HCT116 (cell line): ENCODE measurements at regions not wholly inside any gene's neighbourhood (a gene's known extent, or its start where the extent isn't known, plus 50 kb on each side); places are given as distances from the start of the nearest gene placed in this dataset.

Experiments
- ATAC-seq: fragments of 200-7000 bp; cut with Tn5 transposase; 2 replicates; pipeline ENCODE4 v1.9.1; 2020; ENCODE audit warnings: mild to moderate bottlenecking, moderate library complexity
- BruUV-seq: library from RNA; stranded (reverse); fragments of 400-500 nt; replicated peaks from 2 replicates; lab custom pipeline; 2021; lab: Mats Ljungman, UMichigan
- CTCF ChIA-PET: fragments of 300-600 bp; sonication (Branson Sonifier 250); formaldehyde crosslinking; loops from one replicate; lab custom pipeline; 2021; ENCODE audit warnings: antibody characterized with exemption; lab: Charles Lee
- POLR2A ChIA-PET: fragments of 300-600, 350-600 bp; sonication (Branson Sonifier 250); formaldehyde crosslinking; loops from one replicate; lab custom pipeline; 2021; ENCODE audit warnings: antibody characterized with exemption; lab: Charles Lee
- RAD21 ChIA-PET, 2 experiments: fragments of 300-600 bp; sonication (Branson Sonifier 250); formaldehyde crosslinking; loops; one replicate each; lab custom pipeline; 2023; ENCODE audit warnings: low total read pairs in 2 of 2; ENCODE audit not compliant: uncharacterized antibody in 2 of 2, unreplicated experiment in 2 of 2, low non-redundant PET in 1 of 2; lab: Charles Lee
- DNase-seq: peaks from one replicate; pipeline ENCODE4 v3.0.0-alpha.2; 2010; ENCODE audit warnings: low read depth, low spot score
- H2AFZ ChIP-seq: fragments of 200-600 bp; shearing (Covaris generic), sonication (generic); 2 replicates; pipeline ENCODE4 v1.6.1; 2017; ENCODE audit warnings: low read depth, mixed run types, mixed read lengths, antibody characterized with exemption, low read length; ENCODE audit not compliant: poor library complexity, severe bottlenecking
- H3K27ac ChIP-seq: 2 replicates; pipeline ENCODE4 v1.5.1; 2012; ENCODE audit warnings: low read depth, low read length
- H3K27me3 ChIP-seq: fragments of 200-600 bp; sonication (generic); 2 replicates; pipeline ENCODE4 v1.6.1; 2016; ENCODE audit warnings: mixed run types, low read length, mixed read lengths; ENCODE audit not compliant: insufficient read depth
- H3K36me3 ChIP-seq, 2 experiments: fragments of 200-500 bp in 1 of 2; fragments of 200-600 bp in 1 of 2; sonication (Bioruptor generic) in 1 of 2; sonication (generic) in 1 of 2; 2 replicates each; pipeline versions ENCODE4 v1.5.1 to v1.6.1; 2014 to 2016; ENCODE audit warnings: low read length in 2 of 2, inconsistent platforms in 1 of 2, mixed read lengths in 1 of 2, mixed run types in 1 of 2; ENCODE audit not compliant: insufficient read depth in 2 of 2, control insufficient read depth in 1 of 2
- H3K4me1 ChIP-seq, 2 experiments: fragments of 200-600 bp in 1 of 2; sonication (generic) in 1 of 2; 2 replicates each; pipeline versions ENCODE4 v1.5.1 to v1.6.1; 2012 to 2017; ENCODE audit warnings: low read length in 2 of 2, inconsistent platforms in 1 of 2, mild to moderate bottlenecking in 1 of 2, mixed read lengths in 1 of 2, mixed run types in 1 of 2, moderate library complexity in 1 of 2; ENCODE audit not compliant: insufficient read depth in 2 of 2, control insufficient read depth in 1 of 2
- H3K4me2 ChIP-seq: fragments of 200-600 bp; sonication (generic); 2 replicates; pipeline ENCODE4 v1.6.1; 2017; ENCODE audit warnings: mixed run types, low read length, mixed read lengths
- H3K4me3 ChIP-seq, 2 experiments: fragments of 200-600 bp in 1 of 2; sonication (generic) in 1 of 2; replicated peaks in 1 of 2; 2 replicates each; pipeline ENCODE4 v1.5.1; 2011 to 2016; ENCODE audit warnings: low read length in 2 of 2, control low read depth in 1 of 2, low read depth in 1 of 2, mild to moderate bottlenecking in 1 of 2, mixed read lengths in 1 of 2, mixed run types in 1 of 2
- H3K79me2 ChIP-seq: fragments of 200-600 bp; sonication (generic); 2 replicates; pipeline ENCODE4 v1.6.1; 2017; ENCODE audit warnings: mild to moderate bottlenecking, mixed run types, low read length, moderate library complexity, mixed read lengths; ENCODE audit not compliant: insufficient read depth
- H3K9ac ChIP-seq: fragments of 200-600 bp; sonication (generic); 2 replicates; pipeline ENCODE4 v1.6.1; 2016; ENCODE audit warnings: low read length, mixed read lengths
- H3K9me2 ChIP-seq: fragments of 200-600 bp; sonication (generic), shearing (Covaris generic); 2 replicates; pipeline ENCODE4 v1.6.1; 2017; ENCODE audit warnings: mixed run types, mild to moderate bottlenecking, moderate library complexity; ENCODE audit not compliant: insufficient read depth
- H3K9me3 ChIP-seq, 2 experiments: fragments of 200-500 bp in 1 of 2; fragments of 200-600 bp in 1 of 2; sonication (Bioruptor generic) in 1 of 2; sonication (generic) in 1 of 2; 2 replicates each; pipeline ENCODE4 v1.6.1; 2014 to 2017; ENCODE audit warnings: low read length in 2 of 2, mixed read lengths in 2 of 2, inconsistent platforms in 1 of 2, low read depth in 1 of 2, mild to moderate bottlenecking in 1 of 2, mixed run types in 1 of 2, moderate library complexity in 1 of 2; ENCODE audit not compliant: control insufficient read depth in 1 of 2, insufficient read depth in 1 of 2
- H4K20me1 ChIP-seq: fragments of 200-600 bp; sonication (generic), shearing (Covaris generic); 2 replicates; pipeline ENCODE4 v1.6.1; 2017; ENCODE audit warnings: mixed run types, mild to moderate bottlenecking, moderate library complexity; ENCODE audit not compliant: insufficient read depth
- ATF3 ChIP-seq: IDR thresholded peaks from 2 replicates; pipeline ENCODE4 v1.6.1; 2012
- CBX3 ChIP-seq: IDR thresholded peaks from 2 replicates; pipeline ENCODE4 v1.6.1; 2012; ENCODE audit warnings: low read depth
- CTCF ChIP-seq, 3 experiments: fragments of 200-600 bp in 1 of 3; sonication (generic) in 1 of 3; IDR thresholded peaks in 2 of 3; conservative IDR thresholded peaks in 1 of 3; 2 replicates each; pipeline ENCODE4 v1.5.1; 2012 to 2017; ENCODE audit warnings: low read depth in 2 of 3, low read length in 2 of 3, antibody characterized with exemption in 1 of 3, borderline replicate concordance in 1 of 3, control low read depth in 1 of 3, mild to moderate bottlenecking in 1 of 3, mixed read lengths in 1 of 3, mixed run types in 1 of 3, moderate library complexity in 1 of 3; ENCODE audit not compliant: insufficient read depth in 1 of 3
- EGR1 ChIP-seq: IDR thresholded peaks from 2 replicates; pipeline ENCODE4 v1.6.1; 2012; ENCODE audit warnings: low read depth
- EZH2 ChIP-seq: fragments of 200-600 bp; sonication (generic); IDR thresholded peaks from 2 replicates; pipeline ENCODE4 v1.6.1; 2017; ENCODE audit warnings: antibody characterized with exemption, mixed run types
- JUND ChIP-seq: IDR thresholded peaks from 2 replicates; pipeline ENCODE4 v1.6.1; 2012
- MAX ChIP-seq: IDR thresholded peaks from 2 replicates; pipeline ENCODE4 v1.6.1; 2012
- POLR2A ChIP-seq: IDR thresholded peaks from 2 replicates; pipeline ENCODE4 v1.7.0; 2011; ENCODE audit warnings: borderline replicate concordance; ENCODE audit not compliant: insufficient read depth, insufficient read length; ENCODE audit errors: extremely low read depth
- POLR2AphosphoS5 ChIP-seq: IDR thresholded peaks from 2 replicates; pipeline ENCODE4 v1.6.1; 2011; ENCODE audit warnings: mild to moderate bottlenecking, low read depth, low read length, moderate library complexity
- RAD21 ChIP-seq: IDR thresholded peaks from 2 replicates; pipeline ENCODE4 v1.6.1; 2012; ENCODE audit warnings: low read depth, mild to moderate bottlenecking
- REST ChIP-seq: IDR thresholded peaks from 2 replicates; pipeline ENCODE4 v1.6.1; 2012; ENCODE audit warnings: low read depth
- SIN3A ChIP-seq: IDR thresholded peaks from 2 replicates; pipeline ENCODE4 v1.6.1; 2012; ENCODE audit warnings: low read depth
- SP1 ChIP-seq: IDR thresholded peaks from 2 replicates; pipeline ENCODE4 v1.6.1; 2012; ENCODE audit warnings: low read depth
- SRF ChIP-seq: IDR thresholded peaks from 2 replicates; pipeline ENCODE4 v1.6.1; 2012; ENCODE audit warnings: low read depth
- TCF7L2 ChIP-seq: IDR thresholded peaks from 2 replicates; pipeline ENCODE4 v1.7.0; 2011; ENCODE audit warnings: borderline replicate concordance, inconsistent platforms; ENCODE audit not compliant: insufficient read depth, insufficient read length; ENCODE audit errors: extremely low read depth
- ZFX ChIP-seq: fragments of 450-650 bp; IDR thresholded peaks from 2 replicates; pipeline ENCODE4 v1.6.1; 2017
- ZNF274 ChIP-seq: fragments of 200-500 bp; sonication (Bioruptor generic); IDR thresholded peaks from 2 replicates; pipeline ENCODE4 v1.6.1; 2014; ENCODE audit warnings: mild to moderate bottlenecking, low read depth, low read length, inconsistent platforms
- intact Hi-C: fragments of 100-400 bp; cut with micrococcal nuclease; formaldehyde crosslinking; loops from 2 replicates; pipeline ENCODE4 v1.10.0; 2022

DNA sequence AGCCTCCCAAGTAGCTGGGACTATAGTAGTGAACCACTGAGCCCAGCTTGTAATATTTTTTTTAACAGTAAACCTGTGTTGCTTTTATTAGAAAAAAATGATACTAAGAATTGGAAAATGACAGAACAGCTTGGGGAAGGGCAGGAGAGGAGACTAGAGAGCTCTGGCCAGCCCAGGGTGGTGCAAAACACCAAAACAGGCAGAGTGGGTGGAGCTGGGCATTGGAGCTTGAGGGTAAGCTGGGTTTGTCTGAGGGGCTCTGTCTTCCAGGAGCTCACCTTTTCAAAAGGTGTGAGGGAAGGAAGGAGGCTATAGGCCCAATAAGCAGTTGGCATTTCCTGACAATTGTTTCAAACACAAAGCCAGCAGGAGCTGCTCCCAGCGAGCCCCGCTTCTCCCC, 75.2 kb upstream of the DUSP5 start:
- ChIA-PET RAD21 (no interaction called here), POLR2A (interaction anchor here (1.0 to 2.1 kb wide), 6 partner anchors 10 to 79 kb away, joined by 3 to 11 read pairs (median 4); partner anchors contain the start of gene DUSP5), CTCF (no interaction called here)
- ATAC-seq, result no peak
- Histone ChIP-seq H3K4me3 (no peak overlapping the region), H3K9me2 (no peaks in the 10 kb centered on the region), H3K9me3 (no peaks in the 10 kb centered on the region), H3K9ac (no peak overlapping the region), H3K4me2 (no peak overlapping the region), H2AFZ (no peak overlapping the region), H3K36me3 (no peaks in the 10 kb centered on the region), H3K4me1 (peaks cover 10 to 53% of the 10 kb centered on the region in 2 experiments), H4K20me1 (no peaks in the 10 kb centered on the region), H3K27ac (no peak overlapping the region), H3K79me2 (no peaks in the 10 kb centered on the region), H3K27me3 (no peaks in the 10 kb centered on the region)
- DNase-seq, result no peak
- no TSS peak for BruUV-seq
- no peak for TF ChIP-seq ZNF274
- TF ChIP-seq CTCF (IDR thresholded peaks at IDR 0.05 in 2 of 3, conservative IDR thresholded peaks at IDR 0.05 in 1 of 3; ENCODE audit: borderline replicate concordance in 1 of 3, insufficient read depth in 1 of 3, low read depth in 2 of 3, low read length in 2 of 3), result no peak
- TF ChIP-seq RAD21, result no peak
- no peak for TF ChIP-seq ZFX
- TF ChIP-seq MAX, result no peak
- no peak for TF ChIP-seq CBX3
- no peak for TF ChIP-seq POLR2AphosphoS5
- intact Hi-C loops, result no loop called here

DNA sequence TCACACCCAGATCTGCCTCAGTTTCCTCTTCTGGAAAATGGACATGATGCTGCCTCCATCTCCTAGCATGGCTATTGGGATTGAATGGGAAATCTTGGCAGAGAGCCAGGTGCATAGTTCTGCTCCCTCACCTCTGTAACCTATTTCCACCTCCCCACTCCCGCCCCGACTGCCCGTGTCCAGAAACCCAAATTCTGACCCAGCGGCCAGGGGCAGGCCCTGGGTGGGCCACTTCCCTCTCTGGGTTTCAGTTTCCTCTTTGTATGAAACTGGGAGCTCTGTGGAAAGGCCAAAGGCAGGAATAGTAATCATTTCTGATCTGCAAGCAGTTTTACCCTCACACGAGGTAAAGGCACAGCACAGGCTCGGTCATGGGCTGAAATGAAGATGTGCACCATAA, 74.1 kb upstream of the DUSP5 start:
- Histone ChIP-seq H3K9me2 (no peaks in the 10 kb centered on the region), H3K4me1 (peaks cover 0 to 52% of the 10 kb centered on the region in 2 experiments; a peak in 3 of 4 replicates), H2AFZ (no peak overlapping the region), H3K9ac (no peak overlapping the region), H3K4me3 (no peak overlapping the region), H3K36me3 (no peaks in the 10 kb centered on the region), H3K9me3 (no peaks in the 10 kb centered on the region), H3K27ac (no peak overlapping the region), H3K4me2 (no peak overlapping the region), H3K27me3 (no peaks in the 10 kb centered on the region), H4K20me1 (no peaks in the 10 kb centered on the region), H3K79me2 (no peaks in the 10 kb centered on the region)
- DNase-seq (no peak), ATAC-seq (no peak)
- intact Hi-C loops, result no loop called here
- ChIA-PET POLR2A (interaction anchor here (1.1 to 1.4 kb wide), 2 partner anchors 8 to 28 kb away, joined by 3 read pairs; no protein-coding TSS in a partner anchor), CTCF (no interaction called here), RAD21 (no interaction called here)
- BruUV-seq, result no TSS peak
- TF ChIP-seq SRF, result no peak
- no peak for TF ChIP-seq SP1
- TF ChIP-seq JUND, result no peak
- TF ChIP-seq RAD21, result no peak
- TF ChIP-seq ATF3, result no peak
- TF ChIP-seq ZFX, result no peak
- TF ChIP-seq SIN3A, result no peak
- no peak for TF ChIP-seq REST
- TF ChIP-seq EGR1, result no peak
- TF ChIP-seq POLR2A, result no peak
- no peak for TF ChIP-seq EZH2
- no peak for TF ChIP-seq POLR2AphosphoS5
- TF ChIP-seq TCF7L2, result no peak
